Peyer's patch (tissue), 4 donors: ENCODE measurements at regions not wholly inside any gene's neighbourhood (a gene's known extent, or its start where the extent isn't known, plus 50 kb on each side); places are given as distances from the start of the nearest gene placed in this dataset.

Source experiments
- DNase-seq, 3 donors: peaks; one replicate each; pipeline ENCODE4 v3.0.0-alpha.2; 2017 to 2019
- H3K27ac ChIP-seq, 4 donors: fragments of 200-600 bp; sonication (generic); one replicate each; pipeline ENCODE4 v1.5.1; 2016 to 2019
- H3K27me3 ChIP-seq, 2 donors: fragments of 200-600 bp; sonication (generic); one replicate each; pipeline ENCODE4 v1.5.1; 2019
- H3K36me3 ChIP-seq, 3 donors: fragments of 200-600 bp; sonication (generic); one replicate each; pipeline ENCODE4 v1.5.1; 2016 to 2019
- H3K4me1 ChIP-seq, 4 donors: fragments of 200-600 bp; sonication (generic); one replicate each; pipeline ENCODE4 v1.5.1; 2016 to 2019
- H3K4me3 ChIP-seq, 4 donors: fragments of 200-600 bp; sonication (generic); 1 replicate in 3 of 4; 2 replicates in 1 of 4; pipeline ENCODE4 v1.5.1; 2016 to 2019; ENCODE audit warnings: mild to moderate bottlenecking in 1 of 4
- H3K9me3 ChIP-seq, 4 donors: fragments of 200-600 bp; sonication (generic); one replicate each; pipeline ENCODE4 v1.5.1; 2016 to 2019; ENCODE audit warnings: mild to moderate bottlenecking in 1 of 4
- POLR2A ChIP-seq, 2 donors: fragments of 450-650 bp; IDR thresholded peaks; one replicate each; pipeline ENCODE4 v1.5.1; 2017; ENCODE audit warnings: antibody characterized with exemption in 2 of 2, mild to moderate bottlenecking in 2 of 2, moderate library complexity in 2 of 2
- TF ChIP-seq, protein P1 (sequence below), 6 experiments: fragments of 450-650 bp in 4 of 6; fragments of 200-600 bp in 2 of 6; sonication (generic) in 1 of 6; IDR thresholded peaks; one replicate each; pipeline ENCODE4 v1.5.1; 2017 to 2019; ENCODE audit warnings: antibody characterized with exemption in 6 of 6, mild to moderate bottlenecking in 3 of 6, moderate library complexity in 1 of 6

- no peak overlapping the region for H3K27ac ChIP-seq
- no peaks in the 10 kb centered on the region for H3K36me3 ChIP-seq
- H3K4me3 ChIP-seq = no peak overlapping the region
- TF ChIP-seq, protein P1, sequence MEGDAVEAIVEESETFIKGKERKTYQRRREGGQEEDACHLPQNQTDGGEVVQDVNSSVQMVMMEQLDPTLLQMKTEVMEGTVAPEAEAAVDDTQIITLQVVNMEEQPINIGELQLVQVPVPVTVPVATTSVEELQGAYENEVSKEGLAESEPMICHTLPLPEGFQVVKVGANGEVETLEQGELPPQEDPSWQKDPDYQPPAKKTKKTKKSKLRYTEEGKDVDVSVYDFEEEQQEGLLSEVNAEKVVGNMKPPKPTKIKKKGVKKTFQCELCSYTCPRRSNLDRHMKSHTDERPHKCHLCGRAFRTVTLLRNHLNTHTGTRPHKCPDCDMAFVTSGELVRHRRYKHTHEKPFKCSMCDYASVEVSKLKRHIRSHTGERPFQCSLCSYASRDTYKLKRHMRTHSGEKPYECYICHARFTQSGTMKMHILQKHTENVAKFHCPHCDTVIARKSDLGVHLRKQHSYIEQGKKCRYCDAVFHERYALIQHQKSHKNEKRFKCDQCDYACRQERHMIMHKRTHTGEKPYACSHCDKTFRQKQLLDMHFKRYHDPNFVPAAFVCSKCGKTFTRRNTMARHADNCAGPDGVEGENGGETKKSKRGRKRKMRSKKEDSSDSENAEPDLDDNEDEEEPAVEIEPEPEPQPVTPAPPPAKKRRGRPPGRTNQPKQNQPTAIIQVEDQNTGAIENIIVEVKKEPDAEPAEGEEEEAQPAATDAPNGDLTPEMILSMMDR (IDR thresholded peaks at IDR 0.05) = no peak
- TF ChIP-seq POLR2A (IDR thresholded peaks at IDR 0.05) = no peak
- no peak for DNase-seq
- H3K9me3 ChIP-seq = no peaks in the 10 kb centered on the region
- H3K4me1 ChIP-seq = peaks cover 0 to 11% (median 0%) of the 10 kb centered on the region in 4 donors
- H3K27me3 ChIP-seq = no peaks in the 10 kb centered on the region
These were observed 52.3 kb upstream of the ABCC9 start for GRCh38 chr12:21993438-21993981.

GRCh38 chr12:21992823-21993222 lies 51.6 kb upstream of the ABCC9 start:
- Histone ChIP-seq H3K27me3 (no peaks in the 10 kb centered on the region), H3K36me3 (no peaks in the 10 kb centered on the region), H3K9me3 (no peaks in the 10 kb centered on the region), H3K4me3 (no peak overlapping the region), H3K4me1 (peaks cover 0 to 11% (median 0%) of the 10 kb centered on the region in 4 donors), H3K27ac (no peak overlapping the region)
- TF ChIP-seq, protein P1 (IDR thresholded peaks at IDR 0.05) = no peak
- TF ChIP-seq POLR2A (IDR thresholded peaks at IDR 0.05) = no peak
- peak in 1 of 3 donors; percentile 53 for DNase-seq

DNA sequence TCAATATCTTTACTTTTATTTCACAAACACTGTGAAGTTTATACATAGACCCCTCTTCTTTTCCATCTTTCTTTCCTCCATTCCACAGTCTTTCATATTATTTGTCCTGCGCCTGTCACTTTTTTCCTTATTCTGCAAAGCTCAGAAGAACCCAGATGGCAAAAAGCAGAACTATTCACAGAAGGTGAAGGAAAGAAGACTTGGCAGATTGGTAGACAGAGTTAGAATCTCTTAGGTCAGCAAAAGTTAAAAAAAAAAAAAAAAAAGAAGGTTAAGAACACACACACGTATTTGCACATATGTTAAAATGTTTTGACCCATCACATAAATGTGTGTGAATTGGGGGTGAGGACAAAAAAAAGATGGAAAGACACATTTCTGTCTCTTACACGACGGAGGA lies 50.3 kb upstream of the ABCC9 start:
- H3K27me3 ChIP-seq = no peaks in the 10 kb centered on the region
- no peak for DNase-seq
- H3K36me3 ChIP-seq = no peaks in the 10 kb centered on the region
- peaks cover 0 to 11% (median 0%) of the 10 kb centered on the region in 4 donors for H3K4me1 ChIP-seq
- no peak overlapping the region for H3K27ac ChIP-seq
- H3K9me3 ChIP-seq = no peaks in the 10 kb centered on the region
- no peak overlapping the region for H3K4me3 ChIP-seq
- TF ChIP-seq, protein P1 (IDR thresholded peaks at IDR 0.05) = no peak
- no peak for TF ChIP-seq POLR2A (IDR thresholded peaks at IDR 0.05)
